Uterus (tissue), 3 donors: ENCODE measurements at regions not wholly inside any gene's neighbourhood (a gene's known extent, or its start where the extent isn't known, plus 50 kb on each side); places are given as distances from the start of the nearest gene placed in this dataset.

Source experiments
- DNase-seq, 2 donors: peaks; one replicate each; pipeline ENCODE4 v3.0.0-alpha.2; 2019 to 2020
- H3K27ac ChIP-seq, 2 donors: fragments of 200-600 bp; sonication (generic); 1 replicate in 1 of 2; 2 replicates in 1 of 2; pipeline ENCODE4 v1.5.1; 2016 to 2018
- H3K27me3 ChIP-seq, 2 donors: fragments of 200-600 bp; sonication (generic); one replicate each; pipeline ENCODE4 v1.5.1; 2018 to 2019; ENCODE audit warnings: control low read depth in 1 of 2
- H3K36me3 ChIP-seq, 2 donors: fragments of 200-600 bp; sonication (generic); one replicate each; pipeline ENCODE4 v1.5.1; 2019; ENCODE audit warnings: control low read depth in 1 of 2
- H3K4me1 ChIP-seq, 2 donors: fragments of 200-600 bp; sonication (generic); one replicate each; pipeline ENCODE4 v1.5.1; 2018 to 2019; ENCODE audit warnings: control low read depth in 1 of 2
- H3K4me3 ChIP-seq, 2 donors: fragments of 200-600 bp; sonication (generic); 1 replicate in 1 of 2; 2 replicates in 1 of 2; pipeline ENCODE4 v1.5.1; 2018 to 2019; ENCODE audit warnings: mild to moderate bottlenecking in 1 of 2
- H3K9me3 ChIP-seq, 2 donors: fragments of 200-600 bp; sonication (generic); one replicate each; pipeline ENCODE4 v1.5.1; 2019; ENCODE audit warnings: control low read depth in 1 of 2
- CTCF ChIP-seq, 4 experiments: fragments of 200-600 bp in 2 of 4; fragments of 450-650 bp in 2 of 4; sonication (generic) in 2 of 4; IDR thresholded peaks; one replicate each; pipeline ENCODE4 v1.5.1; 2016 to 2019; ENCODE audit warnings: antibody characterized with exemption in 4 of 4, mild to moderate bottlenecking in 2 of 4, moderate library complexity in 1 of 4
- POLR2A ChIP-seq, 2 donors: fragments of 450-650 bp; IDR thresholded peaks; one replicate each; pipeline ENCODE4 v1.6.1; 2016; ENCODE audit warnings: antibody characterized with exemption in 2 of 2, mild to moderate bottlenecking in 1 of 2, moderate library complexity in 1 of 2
- intact Hi-C: fragments of 100-400 bp; cut with DNase I; formaldehyde crosslinking; loops from one replicate; pipeline ENCODE4 v1.15.1; 2023; ENCODE audit warnings: low total_unique reads
- donor health status: DM: yes; HTN: yes; CAD: no.

GRCh38 chr7:123355576-123356190, 155.9 kb upstream of the SLC13A1 start:
- Histone ChIP-seq H3K4me3 (no peak overlapping the region), H3K27me3 (no peaks in the 10 kb centered on the region), H3K36me3 (no peaks in the 10 kb centered on the region), H3K4me1 (no peaks in the 10 kb centered on the region), H3K27ac (no peak overlapping the region), H3K9me3 (no peaks in the 10 kb centered on the region)
- intact Hi-C loops: no loop called here
- no peak for DNase-seq
- no peak for TF ChIP-seq CTCF (IDR thresholded peaks at IDR 0.05)
- TF ChIP-seq POLR2A (IDR thresholded peaks at IDR 0.05): no peak

- TF ChIP-seq CTCF (IDR thresholded peaks at IDR 0.05) (no peak), POLR2A (IDR thresholded peaks at IDR 0.05) (no peak)
- no peaks in the 10 kb centered on the region for H3K9me3 ChIP-seq
- no peak overlapping the region for H3K4me3 ChIP-seq
- DNase-seq: no peak
- H3K27me3 ChIP-seq: no peaks in the 10 kb centered on the region
- H3K27ac ChIP-seq: no peak overlapping the region
- intact Hi-C loops: no loop called here
- H3K36me3 ChIP-seq: no peaks in the 10 kb centered on the region
- no peaks in the 10 kb centered on the region for H3K4me1 ChIP-seq
These were observed 153.2 kb upstream of the SLC13A1 start for GRCh38 chr7:123352973-123353372.

GRCh38 chr7:123351516-123352505, 152.0 kb upstream of the SLC13A1 start:
- intact Hi-C loops: no loop called here
- Histone ChIP-seq H3K27me3 (no peaks in the 10 kb centered on the region), H3K27ac (no peak overlapping the region), H3K36me3 (no peaks in the 10 kb centered on the region), H3K4me1 (no peaks in the 10 kb centered on the region), H3K9me3 (no peaks in the 10 kb centered on the region), H3K4me3 (no peak overlapping the region)
- DNase-seq: no peak
- TF ChIP-seq CTCF (IDR thresholded peaks at IDR 0.05) (no peak), POLR2A (IDR thresholded peaks at IDR 0.05) (no peak)

GRCh38 chr7:123351027-123351426, 151.3 kb upstream of the SLC13A1 start:
- TF ChIP-seq CTCF (IDR thresholded peaks at IDR 0.05) (no peak), POLR2A (IDR thresholded peaks at IDR 0.05) (no peak)
- no peaks in the 10 kb centered on the region for H3K9me3 ChIP-seq
- no peak overlapping the region for H3K4me3 ChIP-seq
- DNase-seq: no peak
- H3K4me1 ChIP-seq: no peaks in the 10 kb centered on the region
- no peaks in the 10 kb centered on the region for H3K36me3 ChIP-seq
- H3K27me3 ChIP-seq: no peaks in the 10 kb centered on the region
- intact Hi-C loops: no loop called here
- no peak overlapping the region for H3K27ac ChIP-seq

GRCh38 chr7:123348690-123349089, 148.9 kb upstream of the SLC13A1 start:
- Histone ChIP-seq H3K4me1 (no peaks in the 10 kb centered on the region), H3K4me3 (no peak overlapping the region), H3K27ac (no peak overlapping the region), H3K27me3 (no peaks in the 10 kb centered on the region), H3K36me3 (no peaks in the 10 kb centered on the region), H3K9me3 (no peaks in the 10 kb centered on the region)
- TF ChIP-seq CTCF (IDR thresholded peaks at IDR 0.05): no peak
- TF ChIP-seq POLR2A (IDR thresholded peaks at IDR 0.05): no peak
- intact Hi-C loops: no loop called here
- no peak for DNase-seq
